ENCODE measurements at regions not wholly inside any gene's neighbourhood (a gene's known extent, or its start where the extent isn't known, plus 50 kb on each side); places are given as distances from the start of the nearest gene placed in this dataset.

DNA sequence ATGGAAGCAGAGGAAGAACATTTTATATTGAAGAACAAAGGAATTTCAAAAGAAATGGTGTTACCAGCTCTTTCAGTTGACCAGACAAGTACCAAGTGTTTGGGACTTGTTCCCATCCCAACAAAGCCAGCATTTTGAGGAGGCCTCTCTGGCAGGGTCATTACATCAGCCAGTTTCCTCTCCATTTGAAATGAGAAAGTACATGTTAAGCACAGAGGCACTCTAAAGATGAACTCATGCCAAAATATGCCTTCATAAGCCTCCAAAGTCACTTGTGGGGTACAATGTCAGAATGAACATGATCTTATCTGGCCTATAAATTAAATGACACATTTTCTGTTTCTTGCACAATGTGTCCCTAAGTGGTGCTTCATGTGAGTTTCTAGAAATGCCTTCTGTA, 223.9 kb downstream of the PRL start:
- no peaks in the 10 kb centered on the region for H3K9me3 ChIP-seq
- H3K27ac ChIP-seq: no peak overlapping the region
- no peak overlapping the region for H3K4me2 ChIP-seq
- CTCF ChIA-PET: interaction anchor here (1.2 kb wide), 1 partner anchor 17 kb away, joined by 4 read pairs; no protein-coding TSS in a partner anchor
- POLR2A ChIA-PET: no interaction called here
- 0 out of 3 replicates have a peak, but pooled peaks cover 3% of the 10 kb centered on the region for H3K4me1 ChIP-seq
- no peak for TF ChIP-seq FOSL2 (IDR thresholded peaks at IDR 0.05)
- no peak for TF ChIP-seq FOSL2 (CRISPR knock-in tag; IDR thresholded peaks at IDR 0.05)
- ATAC-seq (no peak), DNase-seq (ENCODE audit: low read depth in 1 of 2, low spot score in 1 of 2) (no peak), FAIRE-seq (no peak)
- H3K4me3 ChIP-seq: no peak overlapping the region

DNA sequence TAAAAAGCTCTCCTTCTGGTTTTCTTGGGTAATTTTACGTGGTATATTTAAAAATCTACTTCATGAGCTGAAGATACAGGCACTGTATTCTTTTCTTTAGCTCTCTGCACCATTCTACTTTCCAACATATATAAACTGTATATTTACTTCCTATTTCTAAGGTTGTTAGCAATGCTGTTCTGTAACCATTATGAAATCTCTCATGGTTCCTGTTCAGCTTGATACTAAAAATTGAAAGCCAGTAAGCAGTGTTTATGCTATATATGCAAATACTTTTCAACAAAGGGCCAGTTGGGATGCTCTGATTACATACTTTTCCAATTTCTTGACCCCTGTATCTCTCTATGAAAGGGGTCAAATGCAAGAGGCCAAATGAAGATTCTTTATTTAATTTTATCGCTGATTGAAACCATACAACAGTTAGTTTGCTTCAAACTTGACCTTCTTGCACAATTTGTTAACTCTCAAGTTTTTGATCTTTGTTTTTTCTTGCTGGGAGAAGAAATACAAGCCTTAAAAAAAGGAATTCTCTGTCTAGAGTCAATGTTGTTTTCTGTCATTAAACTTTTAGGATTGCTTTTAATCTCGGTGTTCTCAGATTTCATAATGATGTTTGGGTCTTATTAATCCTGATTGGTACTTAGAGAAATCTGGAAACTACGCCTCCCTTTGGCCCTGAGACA, 223.2 kb downstream of the PRL start:
- FAIRE-seq (no peak), DNase-seq (ENCODE audit: low read depth in 1 of 2, low spot score in 1 of 2) (no peak), ATAC-seq (no peak)
- Histone ChIP-seq H3K4me2 (no peak overlapping the region), H3K27ac (no peak overlapping the region), H3K4me3 (no peak overlapping the region), H3K9me3 (no peaks in the 10 kb centered on the region), H3K4me1 (0 out of 3 replicates have a peak, but pooled peaks cover 3% of the 10 kb centered on the region)
- CTCF ChIA-PET: no interaction called here
- WGBS (ENCODE audit: missing lambda C conversion rate): 86% methylated on average over 4 of the region's 4 CpGs
- TF ChIP-seq, protein P1, sequence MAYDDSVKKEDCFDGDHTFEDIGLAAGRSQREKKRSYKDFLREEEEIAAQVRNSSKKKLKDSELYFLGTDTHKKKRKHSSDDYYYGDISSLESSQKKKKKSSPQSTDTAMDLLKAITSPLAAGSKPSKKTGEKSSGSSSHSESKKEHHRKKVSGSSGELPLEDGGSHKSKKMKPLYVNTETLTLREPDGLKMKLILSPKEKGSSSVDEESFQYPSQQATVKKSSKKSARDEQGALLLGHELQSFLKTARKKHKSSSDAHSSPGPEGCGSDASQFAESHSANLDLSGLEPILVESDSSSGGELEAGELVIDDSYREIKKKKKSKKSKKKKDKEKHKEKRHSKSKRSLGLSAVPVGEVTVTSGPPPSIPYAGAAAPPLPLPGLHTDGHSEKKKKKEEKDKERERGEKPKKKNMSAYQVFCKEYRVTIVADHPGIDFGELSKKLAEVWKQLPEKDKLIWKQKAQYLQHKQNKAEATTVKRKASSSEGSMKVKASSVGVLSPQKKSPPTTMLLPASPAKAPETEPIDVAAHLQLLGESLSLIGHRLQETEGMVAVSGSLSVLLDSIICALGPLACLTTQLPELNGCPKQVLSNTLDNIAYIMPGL (CRISPR knock-in tag; IDR thresholded peaks at IDR 0.05; ENCODE audit: borderline replicate concordance): no peak
- TF ChIP-seq, protein P2, sequence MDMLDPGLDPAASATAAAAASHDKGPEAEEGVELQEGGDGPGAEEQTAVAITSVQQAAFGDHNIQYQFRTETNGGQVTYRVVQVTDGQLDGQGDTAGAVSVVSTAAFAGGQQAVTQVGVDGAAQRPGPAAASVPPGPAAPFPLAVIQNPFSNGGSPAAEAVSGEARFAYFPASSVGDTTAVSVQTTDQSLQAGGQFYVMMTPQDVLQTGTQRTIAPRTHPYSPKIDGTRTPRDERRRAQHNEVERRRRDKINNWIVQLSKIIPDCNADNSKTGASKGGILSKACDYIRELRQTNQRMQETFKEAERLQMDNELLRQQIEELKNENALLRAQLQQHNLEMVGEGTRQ (IDR thresholded peaks at IDR 0.05): no peak
- TF ChIP-seq NFE2L2 (conservative IDR thresholded peaks at IDR 0.05; ENCODE audit: low read length) (no peak), RFX5 (IDR thresholded peaks at IDR 0.05) (no peak), RAD21 (conservative IDR thresholded peaks at IDR 0.05 in 1 of 2, IDR thresholded peaks at IDR 0.05 in 1 of 2) (no peak), ZSCAN20 (CRISPR knock-in tag; IDR thresholded peaks at IDR 0.05) (no peak)
- POLR2A ChIA-PET: no interaction called here

DNA sequence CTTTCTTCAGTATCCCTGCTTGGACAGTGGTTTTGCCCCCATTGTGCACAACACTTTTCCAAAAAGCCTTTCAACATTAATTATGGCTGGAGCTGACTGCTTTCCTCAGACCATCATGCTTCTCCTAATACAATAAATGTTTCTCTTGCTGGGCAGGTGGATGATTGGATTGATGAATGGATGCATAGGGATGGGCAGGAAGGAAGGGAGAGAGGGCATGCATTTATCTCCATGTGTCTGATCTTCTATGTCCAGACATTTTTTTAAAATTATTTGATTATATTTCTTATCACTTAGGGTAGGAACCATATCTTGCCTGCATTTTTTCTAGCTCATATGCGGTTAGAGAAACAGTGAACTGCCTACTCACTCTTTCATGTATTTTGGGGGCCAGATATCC, 218.5 kb downstream of the PRL start:
- H3K27ac ChIP-seq: no peak overlapping the region
- ATAC-seq (no peak), FAIRE-seq (no peak)

More for the DNA sequence above, 218.5 kb downstream of the PRL start:
- H3K4me2 ChIP-seq: no peak overlapping the region
- H3K4me1 ChIP-seq: peaks cover 17% of the 10 kb centered on the region
- 95% methylated on average over 1 of the region's 1 CpG for WGBS (ENCODE audit: missing lambda C conversion rate)
- H3K9me3 ChIP-seq: no peaks in the 10 kb centered on the region
- H3K4me3 ChIP-seq: no peak overlapping the region
- TF ChIP-seq EHMT2 (IDR thresholded peaks at IDR 0.05; ENCODE audit: low read depth): no peak
- no peak for TF ChIP-seq NR3C1 (IDR thresholded peaks at IDR 0.05)
- TF ChIP-seq TP53 (CRISPR knock-in tag; IDR thresholded peaks at IDR 0.05): no peak
- TF ChIP-seq, protein P3, sequence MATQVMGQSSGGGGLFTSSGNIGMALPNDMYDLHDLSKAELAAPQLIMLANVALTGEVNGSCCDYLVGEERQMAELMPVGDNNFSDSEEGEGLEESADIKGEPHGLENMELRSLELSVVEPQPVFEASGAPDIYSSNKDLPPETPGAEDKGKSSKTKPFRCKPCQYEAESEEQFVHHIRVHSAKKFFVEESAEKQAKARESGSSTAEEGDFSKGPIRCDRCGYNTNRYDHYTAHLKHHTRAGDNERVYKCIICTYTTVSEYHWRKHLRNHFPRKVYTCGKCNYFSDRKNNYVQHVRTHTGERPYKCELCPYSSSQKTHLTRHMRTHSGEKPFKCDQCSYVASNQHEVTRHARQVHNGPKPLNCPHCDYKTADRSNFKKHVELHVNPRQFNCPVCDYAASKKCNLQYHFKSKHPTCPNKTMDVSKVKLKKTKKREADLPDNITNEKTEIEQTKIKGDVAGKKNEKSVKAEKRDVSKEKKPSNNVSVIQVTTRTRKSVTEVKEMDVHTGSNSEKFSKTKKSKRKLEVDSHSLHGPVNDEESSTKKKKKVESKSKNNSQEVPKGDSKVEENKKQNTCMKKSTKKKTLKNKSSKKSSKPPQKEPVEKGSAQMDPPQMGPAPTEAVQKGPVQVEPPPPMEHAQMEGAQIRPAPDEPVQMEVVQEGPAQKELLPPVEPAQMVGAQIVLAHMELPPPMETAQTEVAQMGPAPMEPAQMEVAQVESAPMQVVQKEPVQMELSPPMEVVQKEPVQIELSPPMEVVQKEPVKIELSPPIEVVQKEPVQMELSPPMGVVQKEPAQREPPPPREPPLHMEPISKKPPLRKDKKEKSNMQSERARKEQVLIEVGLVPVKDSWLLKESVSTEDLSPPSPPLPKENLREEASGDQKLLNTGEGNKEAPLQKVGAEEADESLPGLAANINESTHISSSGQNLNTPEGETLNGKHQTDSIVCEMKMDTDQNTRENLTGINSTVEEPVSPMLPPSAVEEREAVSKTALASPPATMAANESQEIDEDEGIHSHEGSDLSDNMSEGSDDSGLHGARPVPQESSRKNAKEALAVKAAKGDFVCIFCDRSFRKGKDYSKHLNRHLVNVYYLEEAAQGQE (IDR thresholded peaks at IDR 0.05): no peak
- no peak for TF ChIP-seq MAZ (IDR thresholded peaks at IDR 0.05; ENCODE audit: borderline replicate concordance, low read depth, low read length)
- TF ChIP-seq KDM1A (IDR thresholded peaks at IDR 0.05; ENCODE audit: low read depth): no peak
- TF ChIP-seq, protein P1 (CRISPR knock-in tag; IDR thresholded peaks at IDR 0.05; ENCODE audit: borderline replicate concordance): no peak
- no peak for TF ChIP-seq CBX2 (IDR thresholded peaks at IDR 0.05; ENCODE audit: borderline replicate concordance, low read depth)
- no peak for TF ChIP-seq RCOR1 (IDR thresholded peaks at IDR 0.05; ENCODE audit: low read depth, low read length)
- TF ChIP-seq, protein P4, sequence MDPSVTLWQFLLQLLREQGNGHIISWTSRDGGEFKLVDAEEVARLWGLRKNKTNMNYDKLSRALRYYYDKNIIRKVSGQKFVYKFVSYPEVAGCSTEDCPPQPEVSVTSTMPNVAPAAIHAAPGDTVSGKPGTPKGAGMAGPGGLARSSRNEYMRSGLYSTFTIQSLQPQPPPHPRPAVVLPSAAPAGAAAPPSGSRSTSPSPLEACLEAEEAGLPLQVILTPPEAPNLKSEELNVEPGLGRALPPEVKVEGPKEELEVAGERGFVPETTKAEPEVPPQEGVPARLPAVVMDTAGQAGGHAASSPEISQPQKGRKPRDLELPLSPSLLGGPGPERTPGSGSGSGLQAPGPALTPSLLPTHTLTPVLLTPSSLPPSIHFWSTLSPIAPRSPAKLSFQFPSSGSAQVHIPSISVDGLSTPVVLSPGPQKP (IDR thresholded peaks at IDR 0.05; ENCODE audit: low read depth, low read length): no peak
- no peak for TF ChIP-seq MAFK (IDR thresholded peaks at IDR 0.05; ENCODE audit: partially characterized antibody)
- TF ChIP-seq EHF (CRISPR knock-in tag; IDR thresholded peaks at IDR 0.05): no peak
- no peak for TF ChIP-seq SMC3 (IDR thresholded peaks at IDR 0.05)
- no peak for TF ChIP-seq FOSL2 (IDR thresholded peaks at IDR 0.05)
- TF ChIP-seq FOSL2 (CRISPR knock-in tag; IDR thresholded peaks at IDR 0.05): no peak
- no peak for TF ChIP-seq GATA3 (IDR thresholded peaks at IDR 0.05; ENCODE audit: borderline replicate concordance)
- DNase-seq (ENCODE audit: low read depth in 1 of 2, low spot score in 1 of 2): no peak
- ChIA-PET CTCF (interaction anchor here (1.8 kb wide), 1 partner anchor 172 kb away, joined by 4 read pairs; no protein-coding TSS in a partner anchor), POLR2A (no interaction called here)

Measured in A549 (cell line).